ENCODE measurements at regions not wholly inside any gene's neighbourhood (a gene's known extent, or its start where the extent isn't known, plus 50 kb on each side); places are given as distances from the start of the nearest gene placed in this dataset.

GRCh38 chr12:106006382-106006781 is 132.4 kb downstream of the NUAK1 start (continued):
- no peak for TF ChIP-seq E2F8 (IDR thresholded peaks at IDR 0.05; ENCODE audit: low read depth, partially characterized antibody)
- TF ChIP-seq REST (IDR thresholded peaks at IDR 0.05; ENCODE audit: low read depth, low read length), result no peak

GRCh38 chr12:106006940-106007339 is 131.8 kb downstream of the NUAK1 start:
- POLR2A ChIA-PET, result no interaction called here
- no peaks in the 10 kb centered on the region for H3K79me2 ChIP-seq (ENCODE audit: control insufficient read depth, insufficient read depth, low read length)
- H2AFZ ChIP-seq (ENCODE audit: control insufficient read depth, low read depth, low read length), result no peak overlapping the region
- CTCF ChIA-PET, result no interaction called here
- H3K27ac ChIP-seq (ENCODE audit: control insufficient read depth, insufficient read depth), result no peak overlapping the region
- RAD21 ChIA-PET (ENCODE audit: unreplicated experiment), result no interaction called here
- no peaks in the 10 kb centered on the region for H3K4me1 ChIP-seq (ENCODE audit: control insufficient read depth, insufficient read depth, low read length)
- H4K20me1 ChIP-seq (ENCODE audit: control insufficient read depth, insufficient read depth), result no peaks in the 10 kb centered on the region
- H3K9ac ChIP-seq (ENCODE audit: control insufficient read depth, insufficient read depth, low read length), result no peak overlapping the region
- 12% methylated on average over 2 of the region's 2 CpGs for WGBS (ENCODE audit: insufficient coverage, insufficient replicate concordance, low lambda C conversion rate, missing lambda C conversion rate)
- no peak overlapping the region for H3K4me3 ChIP-seq
- intact Hi-C loops (cut with micrococcal nuclease; ENCODE audit: unreplicated experiment) (no loop called here), in situ Hi-C loops (cut with MboI) (no loop called here)
- ATAC-seq (no peak), DNase-seq (ENCODE audit: low read depth, low spot score) (no peak), FAIRE-seq (no peak)
- BruUV-seq (replicated peaks), result no TSS peak
- H3K9me3 ChIP-seq (replicated peaks; ENCODE audit: control insufficient read depth, insufficient read depth, low read length), result no peaks in the 10 kb centered on the region
- H3K4me2 ChIP-seq (ENCODE audit: control insufficient read depth, insufficient read depth), result no peak overlapping the region
- SMC1A ChIA-PET (ENCODE audit: uncharacterized antibody, unreplicated experiment), result no interaction called here
- TF ChIP-seq CTCF (IDR thresholded peaks at IDR 0.05 in 2 of 3, conservative IDR thresholded peaks at IDR 0.05 in 1 of 3; ENCODE audit: control insufficient read depth in 2 of 3, extremely low read depth in 1 of 3, insufficient read depth in 1 of 3, low read depth in 3 of 3, low read length in 3 of 3) (no peak), ETV6 (conservative IDR thresholded peaks at IDR 0.05 in 1 of 2, IDR thresholded peaks at IDR 0.05 in 1 of 2; ENCODE audit: borderline replicate concordance in 1 of 2, low read depth in 1 of 2) (no peak), PRDM15 (CRISPR knock-in tag; IDR thresholded peaks at IDR 0.05) (no peak), ZBED1 (IDR thresholded peaks at IDR 0.05; ENCODE audit: borderline replicate concordance) (no peak), NFYA (IDR thresholded peaks at IDR 0.05; ENCODE audit: borderline replicate concordance, low read depth, low read length) (no peak), KDM1A (IDR thresholded peaks at IDR 0.05; ENCODE audit: borderline replicate concordance) (no peak), CHD4 (IDR thresholded peaks at IDR 0.05) (no peak), BACH1 (IDR thresholded peaks at IDR 0.05; ENCODE audit: borderline replicate concordance) (no peak)
- no peaks in the 10 kb centered on the region for H3K36me3 ChIP-seq (ENCODE audit: control insufficient read depth in 2 of 2, insufficient read depth in 2 of 2, low read length in 1 of 2)
- no peaks in the 10 kb centered on the region; a peak in 1 of 4 replicates for H3K27me3 ChIP-seq (replicated peaks in 1 of 2; ENCODE audit: control insufficient read depth in 2 of 2, insufficient read depth in 2 of 2, low read length in 1 of 2)
